Left lobe of liver (tissue), 2 donors: ENCODE measurements at regions not wholly inside any gene's neighbourhood (a gene's known extent, or its start where the extent isn't known, plus 50 kb on each side); places are given as distances from the start of the nearest gene placed in this dataset.

Experiments used
- ATAC-seq: fragments of 200-7000 bp; cut with Tn5 transposase; one replicate; pipeline ENCODE4 v1.9.1; 2020; ENCODE audit warnings: mild to moderate bottlenecking, moderate library complexity
- DNase-seq: peaks from one replicate; pipeline ENCODE4 v3.0.0-alpha.2; 2020; ENCODE audit warnings: low spot score
- donor health status: DM: no; HTN: no; CAD: no; lungs with moderate emphysema.
- donor health status: DM: no; HTN: yes; CAD: no.

- ATAC-seq = no peak
These were observed 137.8 kb downstream of the RRAGC start for GRCh38 chr1:38721816-38722215.

DNA sequence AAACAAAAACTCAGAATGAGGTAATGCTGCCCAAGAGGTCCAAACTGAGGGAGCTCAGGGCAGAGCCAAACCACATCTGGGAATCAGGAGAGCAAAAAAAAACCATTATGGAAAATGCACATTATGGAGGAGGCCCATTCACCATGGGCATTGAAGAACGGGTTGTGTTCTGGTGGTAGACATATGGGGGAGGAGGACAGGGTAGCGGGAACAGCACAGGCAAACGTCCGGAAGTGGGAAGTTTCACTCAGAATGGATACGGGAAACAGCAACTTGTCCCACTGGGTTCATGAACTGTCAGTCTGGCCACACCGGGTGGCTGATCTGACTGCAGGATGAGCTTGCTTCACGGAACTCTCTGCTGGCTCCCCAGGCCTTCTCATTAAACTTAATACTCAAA, 139.7 kb downstream of the RRAGC start:
- DNase-seq = no peak
- ATAC-seq = no peak

More at GRCh38 chr1:38721816-38722215, 137.8 kb downstream of the RRAGC start:
- DNase-seq = no peak

DNA sequence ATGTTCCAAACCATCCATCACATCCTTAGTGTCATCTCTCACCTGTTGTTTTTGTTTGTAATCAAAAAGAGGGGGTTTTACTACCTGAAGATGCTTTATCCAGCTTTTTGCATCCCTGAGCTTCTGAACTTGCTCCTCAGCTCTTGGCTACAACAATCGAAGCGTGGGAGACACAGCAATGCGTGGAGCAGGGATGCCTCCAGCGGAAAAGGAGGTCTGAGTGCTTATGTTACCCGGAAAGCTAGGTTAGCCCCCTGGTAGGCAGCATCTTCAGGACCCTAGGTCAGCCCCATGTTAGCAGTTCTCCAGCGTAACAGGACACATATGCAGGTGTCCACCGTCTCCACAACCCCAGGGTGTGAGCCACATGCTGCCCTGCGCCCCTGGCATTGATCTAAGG, 141.5 kb downstream of the RRAGC start:
- no peak for ATAC-seq
- no peak for DNase-seq

- DNase-seq (no peak), ATAC-seq (no peak)
These were observed 143.3 kb downstream of the RRAGC start for GRCh38 chr1:38716229-38716628.

- DNase-seq = no peak
- ATAC-seq = no peak
These were observed 144.2 kb downstream of the RRAGC start for GRCh38 chr1:38715415-38715814.

GRCh38 chr1:38712046-38712445, 147.5 kb downstream of the RRAGC start:
- no peak for DNase-seq
- ATAC-seq = no peak

GRCh38 chr1:38708701-38709258, 150.8 kb downstream of the RRAGC start:
- ATAC-seq (no peak), DNase-seq (no peak)

DNA sequence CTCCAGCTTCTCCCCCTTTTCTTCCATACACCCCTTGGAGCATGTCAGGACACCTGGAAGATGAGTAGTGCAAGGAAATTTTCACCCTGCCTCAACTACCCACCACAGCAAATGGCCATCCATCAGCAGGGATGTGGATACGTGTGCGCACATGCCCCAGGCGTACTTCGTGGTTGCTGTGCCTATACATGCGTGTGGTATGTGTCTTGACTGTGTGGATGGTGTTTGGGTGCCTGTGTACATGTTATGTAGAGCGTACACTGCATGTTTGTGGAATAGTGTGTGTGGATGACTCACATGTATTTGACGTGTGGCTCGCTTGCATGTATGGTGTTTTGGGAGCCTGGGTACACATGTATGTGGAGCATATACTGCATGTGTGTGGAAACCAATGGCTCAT, 158.5 kb downstream of the RRAGC start:
- no peak for ATAC-seq
- DNase-seq = no peak

- ATAC-seq (no peak), DNase-seq (no peak)
These were observed 159.5 kb downstream of the RRAGC start for GRCh38 chr1:38700077-38700470.

DNA sequence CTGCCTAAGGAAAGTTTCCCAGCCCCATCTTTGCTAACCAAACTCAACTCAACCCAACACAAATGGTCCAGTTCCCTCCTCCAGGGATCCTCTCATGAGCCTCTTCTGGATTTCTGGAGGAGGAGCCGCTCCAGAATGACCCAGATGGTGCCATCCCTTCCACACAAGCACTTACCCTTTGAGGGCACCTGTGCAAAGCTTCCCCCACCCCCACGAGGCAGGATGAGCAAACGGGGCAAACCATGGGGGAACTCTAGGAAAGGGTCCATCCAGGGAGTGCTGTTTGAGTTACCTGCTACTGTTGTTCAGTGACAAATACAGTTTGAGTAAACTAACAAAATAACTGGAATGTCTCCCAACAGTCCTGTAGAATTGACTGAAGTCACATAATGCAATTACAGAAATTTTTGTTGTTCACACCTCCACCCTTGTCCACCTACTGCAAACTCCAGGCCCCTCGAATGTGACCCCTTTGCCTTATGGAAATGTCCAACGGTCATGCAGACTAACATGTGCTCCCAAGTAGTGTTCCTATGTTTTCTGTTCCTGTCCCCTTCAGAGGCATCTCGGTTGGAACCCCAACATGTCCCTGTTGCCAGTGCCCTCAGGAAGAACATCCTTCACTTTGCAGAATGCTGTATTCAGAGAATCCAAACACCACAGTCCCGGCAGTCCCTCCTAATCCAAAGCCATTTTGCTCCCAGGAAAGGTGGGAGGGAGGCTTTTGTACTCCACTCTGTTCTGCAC, 160.1 kb downstream of the RRAGC start:
- ATAC-seq (no peak), DNase-seq (no peak)

GRCh38 chr1:38697387-38697786, 162.2 kb downstream of the RRAGC start:
- ATAC-seq (no peak), DNase-seq (no peak)

DNA sequence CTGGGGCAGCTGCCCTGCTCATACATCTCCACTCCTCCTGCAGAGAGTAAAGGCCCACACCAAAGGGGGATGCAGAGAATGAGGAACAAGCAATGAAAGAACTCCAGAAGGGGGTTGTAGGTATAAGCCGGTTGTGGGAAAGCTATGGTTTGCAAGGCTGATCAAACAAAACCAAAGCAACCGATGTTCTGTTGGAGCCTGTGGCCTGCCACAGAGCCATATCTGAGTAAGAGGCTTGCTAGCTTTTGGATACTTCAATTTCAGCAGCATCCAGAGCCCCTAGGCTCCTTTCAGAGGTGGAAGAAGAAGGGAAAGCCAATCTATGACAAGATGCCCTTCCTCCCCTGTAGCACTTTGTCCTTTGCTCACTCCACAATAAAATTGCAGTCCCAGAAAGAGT, 163.2 kb downstream of the RRAGC start:
- DNase-seq = no peak

DNA sequence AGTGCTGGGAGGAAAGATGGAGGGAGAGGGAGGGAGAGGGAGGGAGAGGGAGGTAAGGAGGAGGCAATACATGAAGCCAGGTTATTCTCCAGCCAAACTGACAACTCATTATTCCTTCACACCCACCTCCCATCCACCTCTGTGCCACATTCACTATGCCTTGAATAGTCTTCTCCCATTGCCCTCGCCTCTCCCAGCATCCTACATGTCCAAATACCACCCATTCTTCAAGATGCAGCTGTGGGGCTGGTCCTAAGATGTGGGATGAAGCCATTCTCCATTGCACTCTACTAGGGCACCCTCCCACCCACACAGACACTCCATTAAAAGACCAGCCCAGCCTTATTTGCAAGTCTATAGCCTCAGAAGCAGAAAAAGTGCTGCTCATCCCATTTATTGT, 165.8 kb downstream of the RRAGC start:
- ATAC-seq (no peak), DNase-seq (no peak)

More for the DNA sequence above, 163.2 kb downstream of the RRAGC start:
- ATAC-seq = no peak

DNA sequence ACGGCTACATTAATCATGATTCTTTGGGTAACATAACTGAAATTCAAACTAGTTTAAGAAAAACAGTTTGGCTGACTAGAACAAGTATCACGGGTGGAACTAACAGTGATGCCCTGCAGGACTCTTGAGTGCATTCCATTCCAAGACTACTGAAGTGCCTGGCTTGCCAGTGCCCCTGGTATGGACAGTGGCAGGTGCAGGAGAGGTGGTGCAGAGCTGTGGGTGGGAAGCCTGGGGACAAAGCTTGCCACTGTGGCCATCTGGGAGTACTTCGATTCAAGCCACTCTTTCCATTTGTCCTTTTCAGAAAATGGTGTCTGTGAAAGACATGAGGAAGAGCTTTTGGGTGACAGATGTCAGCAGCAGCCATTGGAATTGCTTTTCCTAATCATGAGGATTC, 166.5 kb downstream of the RRAGC start:
- DNase-seq (no peak), ATAC-seq (no peak)

DNA sequence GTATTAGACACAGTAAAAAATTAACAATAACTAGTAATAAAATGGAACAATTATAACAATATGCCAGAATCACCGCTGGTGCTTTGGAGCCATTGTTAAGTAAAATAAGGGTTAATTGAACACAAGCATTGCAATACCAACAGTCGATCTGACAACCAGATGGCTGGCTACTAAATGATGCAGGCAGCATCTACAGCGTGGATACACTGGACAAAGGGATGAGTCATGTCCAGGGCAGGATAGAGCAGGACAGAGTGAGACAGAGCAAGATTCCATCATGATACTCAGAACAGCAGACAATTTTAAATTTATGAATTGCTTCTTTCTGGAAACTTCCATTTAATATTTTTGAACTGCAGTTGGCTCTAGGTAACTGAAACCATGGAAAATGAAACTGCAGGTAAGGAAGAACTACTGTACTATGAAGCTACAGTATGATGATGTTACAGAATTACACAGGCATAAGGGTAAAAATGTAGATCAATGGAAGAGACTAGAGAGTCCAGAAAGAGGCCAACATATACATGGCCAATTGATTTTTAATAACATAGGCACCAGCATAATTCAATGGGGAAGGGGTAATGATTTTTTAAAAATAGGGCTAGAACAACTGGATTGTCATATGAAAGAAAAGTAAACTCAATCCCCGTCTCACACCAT, 168.7 kb downstream of the RRAGC start:
- DNase-seq (no peak), ATAC-seq (no peak)

GRCh38 chr1:38686927-38687255, 172.7 kb downstream of the RRAGC start:
- no peak for ATAC-seq

DNA sequence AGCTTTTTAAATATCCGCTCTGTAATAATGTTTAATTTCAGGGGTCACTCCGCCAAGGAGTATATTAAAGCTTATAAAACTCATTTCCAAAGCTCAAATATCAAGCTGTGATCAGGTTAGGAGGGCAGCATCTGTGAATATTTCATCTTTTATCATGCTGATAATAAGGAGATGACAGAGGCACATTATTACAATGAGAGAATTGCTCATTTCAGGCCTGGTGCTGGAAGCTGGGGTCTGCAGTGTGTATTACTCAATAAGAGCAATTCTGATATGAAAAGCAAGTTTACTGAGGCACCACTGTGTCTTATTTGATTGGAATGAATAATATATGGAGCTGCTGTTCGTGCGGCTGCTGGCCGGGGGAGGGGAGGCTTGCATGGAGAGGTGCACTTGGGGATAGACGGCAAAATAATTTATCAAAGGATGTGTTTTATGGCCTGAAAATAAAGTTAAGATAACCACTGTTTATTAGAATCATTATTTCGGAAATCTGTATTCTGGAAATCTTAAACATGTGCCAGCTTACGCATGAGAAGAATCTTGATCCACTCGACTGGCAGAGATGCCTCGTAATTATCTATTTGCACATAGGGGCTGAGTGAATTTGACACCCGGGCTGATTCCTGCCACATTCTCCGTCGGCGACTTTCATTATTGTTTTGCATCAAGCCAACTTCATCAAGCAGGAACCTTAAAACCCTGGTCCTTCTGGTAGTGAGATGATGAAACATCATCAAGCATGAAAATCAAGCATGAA, 173.2 kb downstream of the RRAGC start:
- no peak for ATAC-seq

More at GRCh38 chr1:38686927-38687255, 172.7 kb downstream of the RRAGC start:
- DNase-seq = no peak

GRCh38 chr1:38685388-38685787, 174.2 kb downstream of the RRAGC start:
- ATAC-seq = no peak
- no peak for DNase-seq

More for the DNA sequence above, 173.2 kb downstream of the RRAGC start:
- DNase-seq = no peak

DNA sequence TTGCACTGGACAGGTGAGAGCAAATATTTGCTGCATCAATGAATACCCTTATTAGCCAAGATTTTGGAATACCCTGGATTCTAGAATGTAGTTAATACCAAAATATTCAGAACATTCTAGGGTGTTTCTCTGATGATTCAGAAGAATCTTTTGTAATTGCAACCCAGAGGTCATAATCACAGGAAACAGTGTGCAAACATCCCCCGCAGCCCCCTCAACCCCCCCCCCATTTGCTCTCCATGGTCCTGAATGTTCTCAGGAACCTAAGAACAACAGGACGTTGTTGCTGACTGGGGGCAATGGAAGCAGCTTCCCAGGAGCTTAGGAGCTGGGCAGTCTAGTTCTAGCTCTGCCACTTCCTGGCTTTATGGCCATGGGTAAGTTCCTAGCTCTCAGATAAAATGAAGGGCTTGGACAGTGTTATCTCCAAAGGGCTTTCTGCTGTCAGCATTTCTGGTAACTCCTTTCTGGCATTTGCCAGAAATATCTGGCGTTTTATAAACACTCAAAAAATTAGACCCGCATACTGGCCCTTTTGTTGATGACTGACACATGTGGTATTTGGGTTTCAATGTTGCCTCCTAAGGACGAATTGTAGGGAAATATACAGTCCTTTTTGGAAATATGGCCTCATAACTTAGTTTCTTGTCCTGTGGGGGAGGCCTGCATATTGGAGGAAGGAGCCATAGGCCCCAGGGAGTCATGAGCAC, 178.6 kb downstream of the RRAGC start:
- ATAC-seq (no peak), DNase-seq (no peak)

GRCh38 chr1:38677756-38678155, 181.8 kb downstream of the RRAGC start:
- no peak for DNase-seq
- ATAC-seq = no peak

- no peak for DNase-seq
- no peak for ATAC-seq
These were observed 182.3 kb downstream of the RRAGC start for GRCh38 chr1:38677311-38677710.
